ENCODE measurements at regions not wholly inside any gene's neighbourhood (a gene's known extent, or its start where the extent isn't known, plus 50 kb on each side); places are given as distances from the start of the nearest gene placed in this dataset.
"Not testable (repeated sequence)": the region's sequence is repeated elsewhere in the genome, so short reads cannot be mapped to it uniquely, and the experiment has no call there.

GRCh38 chr20:53764415-53764800 is 170.8 kb upstream of the ZNF217 start:
- DNase-seq: no peak

- no peak for DNase-seq
Measured at GRCh38 chr20:53763707-53764414, 170.2 kb upstream of the ZNF217 start.

DNA sequence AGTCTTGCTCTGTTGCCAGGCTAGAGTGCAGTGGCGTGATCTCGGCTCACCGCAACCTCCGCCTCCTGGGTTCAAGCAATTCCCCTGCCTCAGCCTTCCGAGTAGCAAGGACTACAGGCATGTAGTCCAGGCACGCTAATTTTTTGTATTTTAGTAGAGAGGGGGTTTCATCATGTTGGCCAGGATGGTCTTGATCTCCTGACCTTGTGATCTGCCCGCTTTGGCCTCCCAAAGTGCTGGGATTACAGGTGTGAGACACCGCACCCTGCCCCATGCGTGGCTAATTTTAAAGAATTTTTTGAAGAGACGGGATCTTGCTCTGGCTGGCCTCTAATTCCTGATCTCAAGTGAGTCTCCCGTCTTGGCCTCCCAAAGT is 168.8 kb upstream of the ZNF217 start:
- not testable (repeated sequence) for DNase-seq

DNA sequence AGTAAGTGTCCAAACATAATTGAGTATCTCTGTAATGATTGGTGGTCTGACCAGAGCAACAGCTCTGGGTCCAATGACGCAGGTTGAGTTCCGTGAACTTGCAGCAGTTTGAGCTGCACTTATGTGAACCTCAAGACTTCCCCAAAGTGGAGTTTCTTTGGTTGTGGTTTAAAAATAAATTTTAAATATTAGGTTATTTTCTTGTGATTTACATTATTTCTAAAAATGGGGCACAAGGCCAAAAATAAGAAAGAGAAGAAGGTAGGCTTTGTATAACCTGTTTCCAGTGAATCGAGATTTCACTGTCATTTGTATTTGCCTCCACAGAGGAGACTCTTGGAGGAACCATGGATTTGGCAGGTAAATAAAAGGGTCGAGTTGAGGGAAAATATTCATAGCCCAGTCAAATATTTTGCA is 166.4 kb upstream of the ZNF217 start:
- DNase-seq: no peak

DNA sequence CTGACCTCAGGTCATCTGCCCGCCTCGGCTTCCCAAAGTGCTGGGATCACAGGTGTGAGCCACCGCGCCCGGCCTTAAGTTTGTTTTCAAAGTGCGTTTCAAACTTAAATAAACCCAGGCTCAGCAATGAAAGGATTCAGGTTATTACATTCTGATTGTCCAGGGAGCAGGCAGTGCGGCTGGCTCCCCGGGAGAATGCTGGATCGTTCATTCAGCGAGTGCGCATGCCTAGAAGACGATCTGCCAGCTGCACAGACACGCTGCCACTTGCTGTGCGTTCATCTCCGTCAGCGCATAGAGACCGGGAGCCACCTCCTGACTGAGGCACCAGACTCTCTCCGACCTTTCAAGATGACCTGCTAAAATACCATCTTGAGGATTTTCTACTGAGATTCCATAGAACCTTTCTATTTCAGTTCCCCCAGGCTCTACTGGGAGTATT is 163.9 kb upstream of the ZNF217 start:
- DNase-seq: peak; percentile 22

GRCh38 chr20:53755733-53756531 is 162.3 kb upstream of the ZNF217 start:
- no peak for DNase-seq

GRCh38 chr20:53753880-53754459 is 160.3 kb upstream of the ZNF217 start:
- DNase-seq: no peak

- DNase-seq: no peak
Measured at GRCh38 chr20:53752971-53753879, 159.6 kb upstream of the ZNF217 start.

DNA sequence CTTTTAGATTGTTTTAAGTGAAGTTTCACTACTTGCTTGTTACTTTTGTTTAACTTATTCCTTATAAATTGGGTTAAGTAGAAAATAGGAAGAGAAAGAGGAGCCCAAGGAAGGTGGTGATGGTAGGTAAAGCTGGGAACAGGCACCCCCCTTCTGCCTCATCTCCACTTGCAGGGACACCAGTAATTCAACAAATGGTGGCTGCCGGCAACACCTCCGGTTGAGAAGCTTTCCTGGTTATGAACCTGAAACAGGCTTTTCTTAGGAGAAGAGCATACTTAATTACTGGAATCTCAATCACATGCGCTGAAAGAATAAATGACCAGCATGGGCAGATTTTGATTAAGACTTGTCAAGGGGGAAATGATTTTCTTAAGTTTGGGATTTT is 158.9 kb upstream of the ZNF217 start:
- DNase-seq: no peak

GRCh38 chr20:53751620-53752318 is 158.1 kb upstream of the ZNF217 start:
- no peak for DNase-seq

- no peak for DNase-seq
Measured at GRCh38 chr20:53750827-53751619, 157.4 kb upstream of the ZNF217 start.

- DNase-seq: no peak
Measured at GRCh38 chr20:53749499-53749898, 155.9 kb upstream of the ZNF217 start.

GRCh38 chr20:53748821-53749421 is 155.3 kb upstream of the ZNF217 start:
- no peak for DNase-seq

DNA sequence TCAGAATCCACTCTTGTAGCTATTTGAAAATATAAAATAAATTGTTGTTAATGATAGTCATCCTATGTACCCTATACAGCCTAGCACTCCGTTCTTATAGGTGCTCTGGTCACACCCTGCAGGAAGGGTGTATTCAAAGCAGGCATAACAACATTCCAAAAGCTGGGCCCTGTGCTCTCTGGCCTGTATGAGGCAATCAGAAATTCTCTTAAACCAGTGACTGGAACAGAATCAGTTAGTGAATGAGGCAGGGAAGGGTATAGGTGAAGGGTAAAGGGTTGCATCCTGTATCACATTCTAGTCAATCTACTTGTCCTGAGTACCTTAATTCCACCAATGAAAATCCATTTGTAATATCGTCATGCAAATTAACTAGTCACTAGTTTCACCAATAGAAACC is 154.5 kb upstream of the ZNF217 start:
- no peak for DNase-seq

- no peak for DNase-seq
Measured at GRCh38 chr20:53743607-53744260, 150.1 kb upstream of the ZNF217 start.

- DNase-seq: no peak
Measured at GRCh38 chr20:53742685-53743081, 149.0 kb upstream of the ZNF217 start.

DNA sequence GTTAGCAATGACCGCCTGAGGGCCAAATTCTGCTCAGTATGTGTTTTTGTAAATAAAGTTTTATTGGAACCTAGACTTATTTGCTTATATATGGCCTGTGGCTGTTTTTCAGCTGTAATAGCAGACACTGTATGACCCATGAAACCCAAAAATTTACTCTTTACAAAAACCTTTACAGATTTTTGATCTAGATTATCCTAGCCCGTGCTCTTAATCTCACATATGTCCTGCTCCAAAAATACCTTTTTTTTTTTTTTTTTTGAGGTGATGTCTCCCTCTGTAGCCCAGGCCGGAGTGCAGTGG is 148.0 kb upstream of the ZNF217 start:
- DNase-seq: no peak

DNA sequence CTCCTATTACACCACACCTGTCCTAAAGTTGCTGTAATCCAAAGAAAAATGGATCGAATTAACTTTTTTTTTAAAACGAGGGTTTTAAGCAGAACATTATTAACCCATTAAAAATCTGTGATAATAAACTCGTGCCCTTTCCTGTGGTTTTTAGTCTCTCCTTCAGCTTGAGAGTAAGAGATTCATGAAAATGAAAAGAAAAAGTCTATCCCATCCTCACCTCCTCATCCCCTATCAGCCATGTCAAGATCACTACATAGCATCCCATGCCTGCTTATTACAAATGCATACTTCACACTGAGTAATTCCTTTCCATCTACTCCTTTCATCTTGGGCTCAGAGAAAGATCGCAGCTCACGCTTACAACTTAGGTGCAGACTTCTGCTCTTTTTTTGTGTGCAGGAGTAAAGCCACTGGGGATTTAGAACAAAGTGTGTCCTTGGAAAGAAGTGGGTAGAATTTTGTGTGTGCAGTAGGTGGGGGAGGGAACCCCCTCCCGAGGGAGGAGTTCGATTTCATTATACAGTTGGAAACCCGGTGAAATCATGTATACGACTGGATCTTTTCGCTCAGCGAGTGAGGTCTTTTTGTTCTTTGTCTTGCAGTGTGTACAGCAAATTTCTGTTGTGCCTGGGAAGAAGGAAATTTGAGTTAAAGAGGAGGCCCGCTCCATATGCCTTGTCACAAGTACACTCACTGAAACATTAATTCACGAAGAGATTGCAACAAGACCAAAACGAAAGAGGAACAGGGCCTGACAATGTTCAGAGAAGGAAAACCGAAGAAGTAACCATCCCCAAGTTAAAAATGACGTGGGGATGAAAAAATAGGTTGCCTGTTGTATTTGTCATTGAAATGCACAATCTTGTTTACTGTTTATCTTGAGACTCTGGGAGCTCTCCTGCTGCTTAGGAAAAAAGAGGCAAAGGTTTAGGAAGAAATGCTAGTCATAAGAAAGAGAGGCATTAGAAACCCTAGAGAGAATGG is 146.5 kb upstream of the ZNF217 start:
- DNase-seq: no peak
